Tibial nerve (tissue), 4 donors: ENCODE measurements at regions not wholly inside any gene's neighbourhood (a gene's known extent, or its start where the extent isn't known, plus 50 kb on each side); places are given as distances from the start of the nearest gene placed in this dataset.

Source experiments
- EP300 ChIP-seq, 2 donors: sonication (generic); formaldehyde crosslinking; IDR thresholded peaks; one replicate each; pipeline ENCODE4 v1.6.1; 2017; ENCODE audit warnings: antibody characterized with exemption in 2 of 2, mild to moderate bottlenecking in 1 of 2
- TF ChIP-seq, protein P1 (sequence below), 5 experiments: fragments of 200-600 bp in 3 of 5; fragments of 450-650 bp in 2 of 5; sonication (generic) in 3 of 5; IDR thresholded peaks; one replicate each; pipeline ENCODE4 v1.5.1; 2016 to 2019; ENCODE audit warnings: antibody characterized with exemption in 5 of 5, mild to moderate bottlenecking in 3 of 5, moderate library complexity in 2 of 5

DNA sequence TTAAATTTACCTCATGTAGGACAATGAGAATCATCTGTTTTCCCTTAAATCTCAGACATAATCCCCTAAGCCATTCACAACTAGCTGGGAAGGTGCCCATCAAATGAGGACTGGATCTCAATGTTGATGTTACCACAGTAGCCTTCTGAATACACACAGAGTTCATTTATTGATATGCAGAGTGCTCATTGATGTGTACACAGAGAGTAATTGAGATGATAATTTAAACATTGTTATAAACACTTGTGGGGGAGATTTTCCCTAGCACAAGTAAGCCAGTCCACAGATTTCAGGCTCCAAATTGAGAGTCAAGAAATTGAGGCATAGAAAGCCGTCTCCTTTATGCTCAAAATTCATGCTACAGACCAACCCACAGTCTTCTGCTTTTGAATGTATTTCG, 273.4 kb upstream of the TRPC5 start:
- TF ChIP-seq, protein P1, sequence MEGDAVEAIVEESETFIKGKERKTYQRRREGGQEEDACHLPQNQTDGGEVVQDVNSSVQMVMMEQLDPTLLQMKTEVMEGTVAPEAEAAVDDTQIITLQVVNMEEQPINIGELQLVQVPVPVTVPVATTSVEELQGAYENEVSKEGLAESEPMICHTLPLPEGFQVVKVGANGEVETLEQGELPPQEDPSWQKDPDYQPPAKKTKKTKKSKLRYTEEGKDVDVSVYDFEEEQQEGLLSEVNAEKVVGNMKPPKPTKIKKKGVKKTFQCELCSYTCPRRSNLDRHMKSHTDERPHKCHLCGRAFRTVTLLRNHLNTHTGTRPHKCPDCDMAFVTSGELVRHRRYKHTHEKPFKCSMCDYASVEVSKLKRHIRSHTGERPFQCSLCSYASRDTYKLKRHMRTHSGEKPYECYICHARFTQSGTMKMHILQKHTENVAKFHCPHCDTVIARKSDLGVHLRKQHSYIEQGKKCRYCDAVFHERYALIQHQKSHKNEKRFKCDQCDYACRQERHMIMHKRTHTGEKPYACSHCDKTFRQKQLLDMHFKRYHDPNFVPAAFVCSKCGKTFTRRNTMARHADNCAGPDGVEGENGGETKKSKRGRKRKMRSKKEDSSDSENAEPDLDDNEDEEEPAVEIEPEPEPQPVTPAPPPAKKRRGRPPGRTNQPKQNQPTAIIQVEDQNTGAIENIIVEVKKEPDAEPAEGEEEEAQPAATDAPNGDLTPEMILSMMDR (IDR thresholded peaks at IDR 0.05): no peak
- TF ChIP-seq EP300 (IDR thresholded peaks at IDR 0.05): no peak
